ENCODE measurements at regions not wholly inside any gene's neighbourhood (a gene's known extent, or its start where the extent isn't known, plus 50 kb on each side); places are given as distances from the start of the nearest gene placed in this dataset.

DNA sequence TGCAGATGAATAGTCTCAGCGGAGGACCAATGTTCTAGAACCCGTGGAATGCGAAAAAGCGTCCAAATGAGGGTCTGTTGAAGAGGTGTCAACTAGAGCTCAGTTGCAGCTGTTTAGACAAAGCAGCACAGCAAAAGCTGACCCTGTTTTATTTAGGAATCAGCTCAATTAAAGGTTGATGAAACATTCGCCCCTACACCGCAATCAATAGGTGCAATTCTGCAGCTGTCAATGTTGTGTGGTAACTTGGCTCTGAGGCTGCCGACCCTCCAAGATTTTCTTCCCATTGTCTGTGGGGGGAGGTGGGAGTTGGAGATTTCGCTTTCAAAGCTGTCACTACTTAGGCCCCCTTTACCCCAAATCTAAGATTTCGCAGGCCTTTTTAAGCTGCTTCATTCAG is 330.0 kb downstream of the ETAA1 start:
- ATAC-seq (replicated peaks in 1 of 2) (no peak), DNase-seq (no peak)
- peaks cover 0 to 1% of the 10 kb centered on the region in 2 donors for H3K9me3 Mint-ChIP-seq

GRCh38 chr2:67727623-67728022 is 330.5 kb downstream of the ETAA1 start:
- Mint-ChIP-seq H3K36me3 (ENCODE audit: insufficient read depth in 2 of 2) (no peaks in the 10 kb centered on the region), H3K27me3 (ENCODE audit: low read depth) (no peaks in the 10 kb centered on the region), H3K4me3 (no peak overlapping the region), H3K27ac (no peak overlapping the region), H3K4me1 (ENCODE audit: low read depth) (no peaks in the 10 kb centered on the region), H3K9me3 (peaks cover 0 to 1% of the 10 kb centered on the region in 2 donors)
- DNase-seq: no peak
- ATAC-seq (replicated peaks in 1 of 2): no peak

More for the DNA sequence above, 330.0 kb downstream of the ETAA1 start:
- Mint-ChIP-seq H3K27me3 (ENCODE audit: low read depth) (no peaks in the 10 kb centered on the region), H3K4me3 (no peak overlapping the region), H3K27ac (no peak overlapping the region), H3K4me1 (ENCODE audit: low read depth) (no peaks in the 10 kb centered on the region), H3K36me3 (ENCODE audit: insufficient read depth in 2 of 2) (no peaks in the 10 kb centered on the region)

GRCh38 chr2:67729474-67729873 is 332.3 kb downstream of the ETAA1 start:
- H3K4me3 Mint-ChIP-seq: no peak overlapping the region
- H3K4me1 Mint-ChIP-seq (ENCODE audit: low read depth): no peaks in the 10 kb centered on the region
- H3K9me3 Mint-ChIP-seq: peaks cover 0 to 1% of the 10 kb centered on the region in 2 donors

DNA sequence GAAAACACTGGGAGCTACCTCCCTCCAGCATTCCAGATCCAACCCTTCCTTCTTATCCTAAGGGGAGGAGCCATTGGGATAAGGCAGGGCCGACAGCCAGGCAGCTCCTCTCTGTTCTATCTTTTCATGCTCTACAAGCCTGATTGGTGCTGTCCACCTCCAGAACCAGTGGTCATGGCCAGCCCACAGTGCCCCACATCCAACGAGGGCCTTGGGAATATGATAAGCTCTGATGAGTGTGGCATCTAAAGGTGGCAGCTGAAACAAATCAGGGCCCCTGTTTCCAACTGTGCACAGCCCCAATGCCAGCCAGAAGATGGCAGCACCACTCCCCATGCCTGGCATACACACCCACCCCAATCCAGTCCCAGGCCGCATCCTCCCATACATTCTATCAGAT is 329.3 kb downstream of the C1D start:
- H3K36me3 Mint-ChIP-seq (ENCODE audit: insufficient read depth in 2 of 2): no peaks in the 10 kb centered on the region

More at GRCh38 chr2:67729474-67729873, 332.3 kb downstream of the ETAA1 start:
- ATAC-seq (replicated peaks in 1 of 2) (no peak), DNase-seq (no peak)
- H3K27ac Mint-ChIP-seq: no peak overlapping the region
- H3K36me3 Mint-ChIP-seq (ENCODE audit: insufficient read depth in 2 of 2): no peaks in the 10 kb centered on the region
- no peaks in the 10 kb centered on the region for H3K27me3 Mint-ChIP-seq (ENCODE audit: low read depth)

DNA sequence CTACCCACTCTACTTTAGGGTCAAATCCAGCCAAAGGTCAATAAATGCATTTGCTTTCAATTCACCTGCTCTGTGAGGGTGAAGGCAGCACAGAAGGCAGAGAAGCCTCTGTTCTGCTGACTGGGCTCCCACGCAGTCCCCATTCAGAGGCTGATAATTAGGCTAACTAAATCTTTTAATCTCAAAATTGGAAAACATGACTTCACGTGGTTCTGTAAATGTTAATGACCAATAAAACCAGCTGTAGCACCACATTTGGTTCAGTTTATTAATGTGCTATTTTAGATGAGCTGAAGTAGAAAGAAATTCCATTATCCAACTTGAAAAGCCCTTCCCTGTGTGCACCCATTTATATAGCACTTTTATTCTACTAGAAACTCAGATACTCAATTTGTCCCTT is 310.6 kb downstream of the C1D start:
- no peak overlapping the region for H3K27ac Mint-ChIP-seq
- H3K36me3 Mint-ChIP-seq (ENCODE audit: insufficient read depth in 2 of 2): peaks cover 0 to 1% of the 10 kb centered on the region in 2 donors
- no peaks in the 10 kb centered on the region for H3K9me3 Mint-ChIP-seq
- no peak overlapping the region for H3K4me3 Mint-ChIP-seq
- no peaks in the 10 kb centered on the region for H3K4me1 Mint-ChIP-seq (ENCODE audit: low read depth)
- no peaks in the 10 kb centered on the region for H3K27me3 Mint-ChIP-seq (ENCODE audit: low read depth)
- ATAC-seq (replicated peaks in 1 of 2): no peak
- no peak for DNase-seq

More for the DNA sequence above, 329.3 kb downstream of the C1D start:
- no peak overlapping the region for H3K27ac Mint-ChIP-seq
- H3K4me3 Mint-ChIP-seq: no peak overlapping the region
- no peaks in the 10 kb centered on the region for H3K4me1 Mint-ChIP-seq (ENCODE audit: low read depth)
- peaks cover 1 to 5% of the 10 kb centered on the region in 2 donors for H3K9me3 Mint-ChIP-seq
- DNase-seq (peak; percentile 1 to 2), ATAC-seq (replicated peaks in 1 of 2) (no peak)
- no peaks in the 10 kb centered on the region for H3K27me3 Mint-ChIP-seq (ENCODE audit: low read depth)

DNA sequence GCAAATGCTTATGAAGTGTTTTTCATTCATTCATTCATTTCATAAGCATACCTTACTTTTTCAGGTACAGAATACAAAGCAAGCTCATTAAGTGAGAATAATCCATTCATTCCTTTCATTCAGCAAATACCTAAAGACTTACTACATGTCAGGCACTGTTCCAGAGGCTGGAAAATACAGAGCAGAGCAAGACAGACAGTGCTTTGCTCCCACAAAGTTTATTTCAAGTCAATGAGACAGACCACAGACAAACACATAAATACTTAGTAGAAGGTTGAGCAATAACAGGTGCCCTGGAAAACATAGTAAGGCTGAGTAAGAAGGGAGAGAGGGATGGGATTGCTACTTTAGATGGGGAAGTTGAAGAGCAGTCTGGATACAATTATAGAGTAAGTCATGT is 309.8 kb downstream of the C1D start:
- Mint-ChIP-seq H3K9me3 (no peaks in the 10 kb centered on the region), H3K27ac (no peak overlapping the region), H3K4me3 (no peak overlapping the region), H3K4me1 (ENCODE audit: low read depth) (no peaks in the 10 kb centered on the region), H3K27me3 (ENCODE audit: low read depth) (no peaks in the 10 kb centered on the region), H3K36me3 (ENCODE audit: insufficient read depth in 2 of 2) (peaks cover 0 to 1% of the 10 kb centered on the region in 2 donors)
- ATAC-seq (replicated peaks in 1 of 2): no peak
- DNase-seq: no peak

GRCh38 chr2:67755156-67755882 is 307.5 kb downstream of the C1D start:
- no peak overlapping the region for H3K4me3 Mint-ChIP-seq
- no peak for ATAC-seq (replicated peaks in 1 of 2)
- DNase-seq: no peak
- H3K27ac Mint-ChIP-seq: no peak overlapping the region
- no peaks in the 10 kb centered on the region for H3K9me3 Mint-ChIP-seq
- H3K36me3 Mint-ChIP-seq (ENCODE audit: insufficient read depth in 2 of 2): peaks cover 0 to 1% of the 10 kb centered on the region in 2 donors
- H3K27me3 Mint-ChIP-seq (ENCODE audit: low read depth): no peaks in the 10 kb centered on the region
- H3K4me1 Mint-ChIP-seq (ENCODE audit: low read depth): no peaks in the 10 kb centered on the region

- Mint-ChIP-seq H3K4me3 (no peak overlapping the region), H3K9me3 (no peaks in the 10 kb centered on the region), H3K27me3 (ENCODE audit: low read depth) (no peaks in the 10 kb centered on the region), H3K36me3 (ENCODE audit: insufficient read depth in 2 of 2) (no peaks in the 10 kb centered on the region), H3K27ac (no peak overlapping the region), H3K4me1 (ENCODE audit: low read depth) (no peaks in the 10 kb centered on the region)
- ATAC-seq (replicated peaks in 1 of 2) (no peak), DNase-seq (no peak)
Observed at GRCh38 chr2:67760995-67761394, 301.8 kb downstream of the C1D start.

GRCh38 chr2:67771380-67771779 is 291.4 kb downstream of the C1D start:
- Mint-ChIP-seq H3K4me1 (ENCODE audit: low read depth) (no peaks in the 10 kb centered on the region), H3K36me3 (ENCODE audit: insufficient read depth in 2 of 2) (no peaks in the 10 kb centered on the region)
- ATAC-seq (replicated peaks in 1 of 2): no peak

DNA sequence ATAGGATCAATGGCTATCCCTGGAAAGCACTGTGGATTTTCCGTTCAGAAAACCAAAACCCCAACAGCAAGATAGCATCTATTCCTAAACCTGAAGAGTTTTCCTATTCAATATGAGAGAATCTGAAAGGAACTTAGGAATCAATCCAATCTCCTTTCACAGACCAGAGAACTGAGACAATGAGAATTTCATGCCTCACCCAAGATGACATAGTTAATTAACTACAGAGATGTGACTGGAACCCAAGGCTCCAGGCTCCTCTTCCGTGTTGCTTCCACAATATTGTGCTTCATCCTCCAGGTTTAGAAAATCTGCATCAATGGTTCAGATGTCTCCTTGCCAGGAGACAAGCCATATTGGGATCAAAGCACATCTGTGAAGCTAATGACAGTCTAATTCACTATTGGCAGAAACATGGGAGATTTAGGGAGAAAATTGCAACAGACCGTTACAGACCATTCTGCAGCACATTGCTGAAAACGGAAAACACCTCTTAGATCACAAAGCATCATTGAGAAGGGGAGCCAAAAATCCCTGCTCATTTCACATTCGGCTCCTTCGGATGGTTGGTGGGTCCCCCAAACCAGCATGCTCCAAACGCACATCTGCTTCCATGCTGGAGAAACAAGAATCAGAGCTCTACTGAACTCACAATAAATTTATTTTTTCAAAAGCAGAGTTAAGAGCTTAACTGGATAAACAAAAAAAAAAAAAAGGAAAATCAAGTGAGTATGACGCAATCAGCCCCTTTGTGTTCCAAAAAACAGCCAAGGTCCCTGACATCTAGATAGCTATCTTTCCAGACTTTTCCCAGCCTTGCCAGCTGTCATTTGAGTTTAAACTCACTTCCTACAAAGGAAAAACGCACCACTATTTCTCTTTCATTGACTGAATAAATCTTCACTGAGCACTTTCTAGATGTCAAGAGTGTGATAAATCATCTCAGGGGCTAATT is 290.3 kb downstream of the C1D start:
- ATAC-seq (replicated peaks in 1 of 2): no peak
- no peak for DNase-seq
- H3K36me3 Mint-ChIP-seq (ENCODE audit: insufficient read depth in 2 of 2): no peaks in the 10 kb centered on the region
- H3K4me1 Mint-ChIP-seq (ENCODE audit: low read depth): no peaks in the 10 kb centered on the region
- peaks cover 7% of the 10 kb centered on the region for H3K27me3 Mint-ChIP-seq (ENCODE audit: low read depth)
- H3K9me3 Mint-ChIP-seq: no peaks in the 10 kb centered on the region
- no peak overlapping the region for H3K4me3 Mint-ChIP-seq
- H3K27ac Mint-ChIP-seq: no peak overlapping the region

More at GRCh38 chr2:67771380-67771779, 291.4 kb downstream of the C1D start:
- Mint-ChIP-seq H3K27ac (no peak overlapping the region), H3K4me3 (no peak overlapping the region), H3K9me3 (no peaks in the 10 kb centered on the region), H3K27me3 (ENCODE audit: low read depth) (peaks cover 7% of the 10 kb centered on the region)
- no peak for DNase-seq

DNA sequence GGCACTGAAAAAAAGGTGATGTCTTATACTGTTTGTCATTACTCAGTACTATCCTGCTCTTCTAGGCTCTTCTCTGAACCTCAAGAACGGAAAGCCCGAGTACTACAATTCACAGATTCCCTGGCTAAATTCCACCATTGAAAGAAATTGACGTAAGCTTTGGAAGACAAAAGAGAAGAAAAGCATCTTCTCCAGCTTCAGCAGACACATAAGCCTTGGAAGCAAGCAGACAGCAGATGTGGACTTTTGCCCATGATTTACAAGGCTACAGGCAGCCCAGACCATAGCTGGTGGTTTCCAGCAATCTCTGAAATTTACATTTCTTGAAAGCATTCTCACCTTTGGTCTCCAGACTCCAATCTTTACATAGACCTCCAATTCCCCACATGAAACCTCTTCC is 289.0 kb downstream of the C1D start:
- ATAC-seq (replicated peaks in 1 of 2): no peak
- Mint-ChIP-seq H3K9me3 (no peaks in the 10 kb centered on the region), H3K4me1 (ENCODE audit: low read depth) (no peaks in the 10 kb centered on the region), H3K4me3 (no peak overlapping the region), H3K36me3 (ENCODE audit: insufficient read depth in 2 of 2) (no peaks in the 10 kb centered on the region), H3K27ac (no peak overlapping the region), H3K27me3 (ENCODE audit: low read depth) (peaks cover 7% of the 10 kb centered on the region)
- DNase-seq: no peak

GRCh38 chr2:67776276-67776675 is 286.5 kb downstream of the C1D start:
- H3K9me3 Mint-ChIP-seq: no peaks in the 10 kb centered on the region
- H3K27ac Mint-ChIP-seq: no peak overlapping the region
- ATAC-seq (replicated peaks in 1 of 2) (no peak), DNase-seq (no peak)
- H3K4me3 Mint-ChIP-seq: no peak overlapping the region
- no peaks in the 10 kb centered on the region for H3K4me1 Mint-ChIP-seq (ENCODE audit: low read depth)
- no peaks in the 10 kb centered on the region for H3K36me3 Mint-ChIP-seq (ENCODE audit: insufficient read depth in 2 of 2)
- peaks cover 7% of the 10 kb centered on the region for H3K27me3 Mint-ChIP-seq (ENCODE audit: low read depth)

DNA sequence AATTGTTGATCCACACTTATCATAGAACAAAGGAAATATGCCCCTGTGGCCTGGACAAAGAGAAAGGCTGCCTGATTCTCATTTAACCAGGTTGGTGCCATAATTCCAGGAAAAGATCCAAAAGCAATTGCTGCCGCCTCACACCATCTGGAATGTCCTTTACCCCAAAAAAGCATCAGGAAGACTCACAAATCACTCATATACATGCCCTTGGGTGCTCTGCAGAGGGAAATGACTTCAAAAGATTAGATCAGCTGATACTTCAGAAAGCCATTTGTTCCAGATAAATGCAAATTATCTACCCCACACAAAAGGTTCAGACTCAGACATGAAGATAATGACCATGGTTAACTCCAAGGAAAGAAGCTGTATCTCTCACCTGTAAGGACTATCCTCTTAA is 285.8 kb downstream of the C1D start:
- Mint-ChIP-seq H3K9me3 (no peaks in the 10 kb centered on the region), H3K27ac (no peak overlapping the region), H3K36me3 (ENCODE audit: insufficient read depth in 2 of 2) (no peaks in the 10 kb centered on the region), H3K4me1 (ENCODE audit: low read depth) (no peaks in the 10 kb centered on the region), H3K4me3 (no peak overlapping the region), H3K27me3 (ENCODE audit: low read depth) (peaks cover 7% of the 10 kb centered on the region)
- ATAC-seq (replicated peaks in 1 of 2) (no peak), DNase-seq (no peak)

Data from activated T-cell treated with anti-CD3 and anti-CD28 coated beads, Interleukin-2, amount 50 U/mL, for 72 hours (primary cell).